NOMO-1 (cell line): ENCODE measurements at regions not wholly inside any gene's neighbourhood (a gene's known extent, or its start where the extent isn't known, plus 50 kb on each side); places are given as distances from the start of the nearest gene placed in this dataset.
A peak's percentile ranks its signal among the peaks of the same experiment; 100 is the strongest.

Experiments used
- DNase-seq, 2 experiments: peaks; one replicate each; lab custom pipeline; 2025; ENCODE audit not compliant: unreplicated experiment in 2 of 2; lab: John Stamatoyannopoulos, UW

DNA sequence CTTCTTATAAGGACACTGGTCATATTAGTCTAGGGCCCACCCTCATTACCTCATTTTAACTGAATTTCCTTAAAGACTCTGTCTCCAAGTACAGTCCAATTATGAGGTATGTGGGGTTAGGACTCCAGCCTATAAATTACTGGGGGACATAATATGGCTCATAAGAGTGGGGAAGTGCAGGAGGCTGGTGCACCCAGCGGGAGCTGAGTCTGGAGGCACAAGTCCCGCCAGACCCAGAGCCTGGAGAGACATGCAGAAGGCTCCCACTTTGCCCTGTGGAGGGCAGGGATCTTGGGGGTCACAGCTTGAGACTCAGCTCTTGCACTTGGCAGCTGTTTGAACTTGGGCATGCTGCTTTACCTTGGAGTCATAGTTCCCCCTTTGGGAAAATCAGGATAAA lies 250.4 kb downstream of the RHOU start:
- DNase-seq = no peak

DNA sequence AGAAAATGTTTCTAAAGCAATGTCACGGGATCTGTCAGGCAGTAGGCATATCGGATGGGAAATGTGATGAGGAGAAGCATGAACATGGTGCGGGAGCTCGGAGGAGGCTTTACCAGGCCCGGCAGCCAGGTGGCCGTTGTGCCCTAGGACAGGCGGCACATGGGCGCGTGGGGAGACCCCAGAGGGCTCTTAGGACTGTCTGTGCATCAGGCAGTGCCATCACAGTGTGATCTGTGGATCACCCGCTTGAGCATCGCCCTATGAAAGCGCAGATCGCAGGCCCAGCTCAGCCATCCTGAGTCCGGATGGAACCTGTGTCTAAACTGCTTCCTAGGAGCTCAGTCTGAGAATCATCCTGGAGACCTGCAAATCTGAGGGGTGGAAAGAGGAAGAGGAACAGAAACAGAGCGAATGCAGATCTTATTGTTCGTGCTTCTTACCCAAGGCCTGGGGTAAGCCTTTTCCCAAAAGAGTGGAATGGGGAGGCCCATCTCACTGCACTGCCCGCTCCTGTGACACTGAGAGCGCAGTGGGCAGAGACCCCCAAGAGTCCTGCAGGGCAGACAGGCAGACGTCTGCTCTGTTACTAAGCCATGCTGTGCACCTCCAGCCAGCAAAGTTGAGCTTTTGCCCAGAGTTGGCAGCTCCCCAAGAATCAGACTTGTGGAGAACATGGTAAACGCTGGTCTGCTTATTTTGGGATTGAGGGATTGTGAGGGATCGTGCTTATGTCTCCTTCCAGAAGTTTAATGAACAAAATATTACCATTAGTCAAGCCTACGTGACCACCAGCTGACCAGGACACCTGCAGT lies 251.0 kb downstream of the RHOU start:
- peak; percentile 63 to 76 for DNase-seq

DNA sequence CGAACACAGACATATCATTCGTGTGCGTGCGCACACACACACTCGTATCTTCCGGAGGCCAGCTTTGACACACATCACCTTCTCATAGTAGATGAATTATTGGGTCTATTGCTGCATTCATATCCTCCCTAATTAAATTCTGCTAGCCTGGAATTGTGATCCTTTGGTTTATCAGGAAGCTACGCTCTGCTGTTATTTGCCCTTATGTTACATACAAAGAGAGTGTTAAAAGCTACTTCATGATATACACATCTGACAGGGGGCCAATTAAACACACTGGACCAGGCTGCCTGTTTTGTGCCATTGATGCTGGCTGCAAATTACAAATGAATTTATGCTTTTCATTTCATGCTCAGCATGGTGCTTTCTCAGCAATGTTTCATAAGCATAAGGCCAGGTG lies 252.0 kb downstream of the RHOU start:
- no peak for DNase-seq

DNA sequence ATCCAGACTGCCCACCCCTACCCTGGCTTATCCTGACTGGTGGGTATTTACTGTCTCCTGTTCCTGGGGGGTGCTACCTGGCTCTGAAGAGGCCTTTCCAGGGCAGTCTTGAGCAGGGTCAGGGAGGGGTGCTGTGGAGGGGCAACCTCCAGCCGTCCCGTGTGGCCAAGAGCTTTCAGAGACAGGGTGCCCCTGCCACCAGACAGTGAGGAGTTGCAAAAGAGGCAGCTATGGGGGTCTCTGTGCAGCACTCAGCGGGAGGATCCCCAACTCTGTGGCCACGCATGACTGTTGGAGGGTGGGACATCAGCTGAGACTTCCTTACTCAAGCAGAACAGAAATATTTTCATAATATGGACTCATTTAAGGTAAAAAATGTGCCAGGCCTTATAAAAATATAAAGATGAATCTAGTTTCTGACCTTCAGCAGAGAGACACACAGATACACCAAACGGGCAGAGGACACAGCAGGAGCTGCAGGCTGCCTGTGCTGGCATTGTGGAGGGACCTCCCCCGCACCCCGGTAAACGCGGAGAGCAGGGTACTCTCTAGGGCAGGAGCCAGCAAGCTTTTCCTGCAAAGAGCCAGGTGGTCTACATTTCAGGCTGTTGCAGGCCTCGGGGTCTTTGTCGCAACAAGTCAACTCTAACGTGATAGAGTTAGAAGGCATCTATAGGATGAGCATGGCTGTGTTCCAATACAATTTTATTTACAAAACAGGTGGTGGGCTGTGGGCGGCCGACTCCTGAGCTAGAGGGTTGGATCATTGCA lies 252.6 kb downstream of the RHOU start:
- no peak for DNase-seq

DNA sequence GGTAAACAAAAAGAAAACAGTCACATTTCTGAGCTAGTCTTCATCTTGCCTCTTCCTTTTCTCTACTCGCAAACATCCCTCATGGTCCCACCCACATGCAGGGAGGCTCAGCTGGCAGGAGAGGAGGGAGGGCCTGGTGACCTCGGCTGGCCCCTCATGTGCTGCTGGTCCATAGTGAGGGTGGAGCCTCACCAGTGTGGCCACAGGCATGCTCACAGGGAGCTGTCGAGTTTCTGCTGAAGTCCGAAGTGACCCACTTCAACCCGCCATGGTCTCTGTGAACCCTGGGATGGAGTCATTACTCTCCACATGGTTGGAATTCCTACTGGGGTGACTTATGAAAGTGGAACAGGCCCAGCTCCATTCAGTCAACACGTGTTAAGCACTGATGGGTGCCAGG lies 253.4 kb downstream of the RHOU start:
- no peak for DNase-seq

DNA sequence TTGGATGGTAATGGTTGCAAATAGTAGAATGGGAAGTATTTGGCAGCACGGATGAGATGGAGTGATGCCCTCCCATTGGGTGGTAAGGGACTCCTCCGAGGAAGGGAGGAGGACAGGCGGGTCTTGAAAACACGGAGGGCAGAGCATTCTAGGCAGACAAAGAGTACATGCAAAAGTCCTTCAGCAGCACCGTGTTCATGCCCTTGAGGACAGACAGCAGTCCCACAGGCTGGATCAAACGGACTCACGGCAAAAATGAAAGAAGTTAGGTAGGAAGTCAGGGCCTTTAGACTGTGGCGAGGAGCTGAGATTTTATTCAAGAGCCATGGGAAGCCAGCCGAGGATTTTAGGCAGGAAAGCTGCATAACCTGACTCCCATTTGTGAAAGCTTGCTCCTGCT lies 253.9 kb downstream of the RHOU start:
- no peak for DNase-seq

DNA sequence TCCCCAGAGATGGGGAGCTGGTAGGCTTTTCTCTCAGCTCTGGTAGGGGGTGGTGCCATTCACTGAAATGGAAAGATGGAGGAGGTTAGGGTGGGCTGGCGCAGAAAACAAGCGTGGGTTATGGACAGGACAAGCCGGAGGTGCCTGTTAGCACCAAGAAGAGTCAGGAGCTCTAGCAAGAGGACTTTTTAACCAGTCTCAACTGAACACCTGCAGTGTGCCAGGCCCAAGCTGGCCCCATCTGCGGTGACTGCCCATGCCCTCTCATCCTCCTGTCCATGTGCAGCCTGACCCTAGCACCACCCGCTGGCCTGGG lies 254.4 kb downstream of the RHOU start:
- no peak for DNase-seq

DNA sequence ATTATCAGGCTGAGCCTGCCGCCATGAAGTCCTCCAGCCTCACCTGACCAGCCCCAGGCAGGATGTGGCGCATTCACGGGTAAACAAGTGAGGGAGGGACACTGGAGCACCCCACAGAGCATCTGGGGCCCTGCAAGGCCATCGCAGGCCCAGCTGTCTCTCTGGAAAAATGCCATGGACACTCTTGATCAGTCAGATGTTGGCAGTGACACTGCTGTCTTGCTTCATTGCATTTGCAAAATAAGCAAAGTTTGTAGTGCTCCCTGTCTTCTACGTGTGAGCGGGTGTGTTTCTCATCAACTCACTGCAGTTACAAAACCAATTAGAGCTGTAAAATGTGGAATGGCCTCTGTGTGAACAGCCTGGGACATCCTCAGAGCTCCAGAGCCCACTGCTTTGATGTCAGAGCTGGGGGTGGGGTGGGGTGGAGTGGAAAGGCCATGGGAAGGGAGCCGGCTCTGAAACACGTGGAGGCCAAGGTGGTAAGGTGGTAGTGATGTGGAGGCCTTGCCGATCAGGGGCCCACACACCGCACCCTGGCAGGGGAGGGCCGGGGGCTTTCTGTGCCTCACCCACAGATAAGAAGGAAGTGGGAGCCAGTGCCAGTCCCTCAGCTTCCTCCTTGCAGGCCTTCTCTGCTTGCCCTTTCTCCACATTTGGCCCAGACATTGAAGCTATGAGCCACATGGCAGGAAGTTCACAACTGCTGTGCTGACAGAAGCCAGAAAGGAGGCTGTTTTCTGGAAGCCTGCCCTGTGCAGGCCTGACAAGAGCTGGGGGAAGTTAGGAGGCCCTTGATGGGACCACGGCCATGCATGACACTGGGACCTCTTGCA lies 254.9 kb downstream of the RHOU start:
- DNase-seq = peak; percentile 71 to 82

DNA sequence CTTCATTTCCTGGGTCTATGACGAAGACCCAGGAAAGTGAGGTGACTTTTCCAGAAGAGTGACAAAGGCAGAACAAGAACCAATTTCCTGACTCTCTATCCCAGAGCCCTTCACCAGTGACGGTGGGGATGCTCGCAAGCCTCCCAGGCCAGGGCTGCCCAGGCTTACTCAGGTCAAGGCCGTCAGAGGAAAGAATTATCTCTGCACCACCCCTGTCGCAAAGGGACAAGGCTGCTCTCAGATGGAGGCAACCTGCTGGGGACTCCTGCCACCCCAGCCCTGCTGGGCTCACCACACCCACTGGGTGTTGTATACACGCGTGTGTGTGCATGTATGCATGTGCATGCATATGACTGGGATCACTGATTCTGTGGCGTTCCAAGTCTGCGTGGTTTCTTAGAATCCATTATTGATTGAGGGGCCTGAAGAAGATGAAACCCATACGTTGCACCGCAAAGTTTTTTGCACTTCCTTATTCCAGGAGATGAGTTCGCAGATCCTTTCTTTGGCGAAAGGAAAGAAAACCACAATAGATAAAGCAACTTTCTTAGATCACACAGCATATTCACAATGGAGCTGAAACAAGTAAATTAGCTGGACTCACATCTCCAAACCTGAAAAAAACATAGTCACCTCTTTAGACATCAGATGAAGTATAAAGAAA lies 255.8 kb downstream of the RHOU start:
- peak; percentile 73 to 85 for DNase-seq

DNA sequence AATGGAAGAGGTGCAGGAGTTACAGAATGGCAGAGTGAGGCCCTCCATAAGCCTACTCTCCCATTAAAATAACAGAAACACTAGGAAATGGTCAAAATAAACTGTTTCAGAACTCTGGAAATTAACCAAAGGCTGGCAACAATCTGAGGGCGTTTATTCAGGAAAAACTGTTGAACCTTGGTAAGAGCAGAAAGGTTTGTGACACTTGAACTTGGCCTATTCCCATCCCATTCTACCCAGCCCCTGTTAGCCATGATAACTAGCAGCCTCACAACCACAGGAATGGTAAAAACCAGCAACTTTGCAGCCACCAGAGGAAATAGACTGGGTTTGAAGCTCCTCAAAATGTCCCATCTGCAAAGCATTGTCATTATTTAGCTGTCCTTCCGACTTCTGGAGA lies 256.8 kb downstream of the RHOU start:
- DNase-seq = no peak

DNA sequence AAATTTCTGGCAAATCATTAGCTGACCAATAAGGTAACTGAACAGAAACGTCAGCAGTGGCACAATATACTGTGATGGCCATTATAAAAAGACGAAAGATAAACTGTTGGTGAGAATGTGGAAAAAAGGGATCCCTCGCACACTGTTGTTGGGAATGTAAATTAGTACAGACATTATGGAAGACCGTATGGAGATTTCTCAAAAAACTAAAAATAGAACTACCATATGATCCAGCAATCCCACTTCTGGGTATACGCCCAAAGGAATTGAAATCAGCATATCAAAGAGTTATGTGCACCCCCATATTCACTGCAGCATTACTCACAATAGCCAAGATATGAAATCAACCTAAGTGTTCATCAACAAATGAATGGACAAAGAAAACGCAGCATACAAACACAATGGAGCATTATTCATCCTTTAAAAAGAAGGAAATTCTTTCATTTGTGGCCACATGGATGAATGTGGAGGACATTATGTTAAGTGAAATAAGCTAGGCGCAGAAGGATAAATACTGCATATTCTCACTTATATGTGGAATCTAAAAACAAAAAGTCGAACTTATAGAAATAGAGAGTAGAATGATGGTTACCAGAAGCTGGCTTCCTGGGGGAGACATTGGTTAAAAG lies 257.7 kb downstream of the RHOU start:
- DNase-seq = no peak

DNA sequence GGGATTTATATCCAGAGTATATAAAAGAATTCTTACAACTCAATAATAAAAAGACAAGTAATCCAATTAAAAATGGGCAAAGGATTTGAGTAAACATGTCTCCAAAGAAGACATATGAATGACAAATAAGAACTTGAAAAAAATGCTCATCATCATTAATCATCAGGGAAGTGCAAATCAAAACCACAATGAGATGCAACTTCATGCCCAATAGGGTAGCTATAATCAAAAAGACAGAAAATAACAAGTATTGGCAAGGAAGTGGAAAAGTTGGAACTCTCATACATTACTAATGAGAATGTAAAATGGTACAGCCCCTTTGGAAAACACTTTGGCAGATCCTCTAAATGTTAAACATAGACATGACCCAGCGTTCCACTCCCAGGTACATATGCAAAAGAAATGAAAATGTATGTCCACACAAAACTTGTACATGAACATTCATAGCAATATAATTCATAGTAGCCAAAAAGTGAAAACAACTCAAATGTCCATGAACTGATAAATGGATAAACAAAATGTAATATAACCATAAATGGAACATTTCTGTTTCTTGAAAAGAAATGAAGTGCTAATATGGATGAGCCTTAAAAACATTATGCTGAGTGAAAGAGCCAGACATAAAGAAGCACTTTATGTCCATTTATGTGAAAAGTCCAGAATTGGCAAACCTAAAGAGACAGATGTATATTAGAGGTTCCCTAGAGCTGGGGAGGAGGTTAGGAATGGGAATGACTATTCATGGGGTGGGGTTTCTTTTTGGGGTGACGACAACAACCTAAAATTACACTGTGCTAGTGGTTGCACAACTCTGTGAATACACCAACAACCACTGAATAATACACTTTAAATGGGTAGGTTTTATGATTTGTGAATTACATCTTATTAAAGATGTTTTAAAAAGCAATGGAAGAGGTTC lies 259.7 kb downstream of the RHOU start:
- no peak for DNase-seq

DNA sequence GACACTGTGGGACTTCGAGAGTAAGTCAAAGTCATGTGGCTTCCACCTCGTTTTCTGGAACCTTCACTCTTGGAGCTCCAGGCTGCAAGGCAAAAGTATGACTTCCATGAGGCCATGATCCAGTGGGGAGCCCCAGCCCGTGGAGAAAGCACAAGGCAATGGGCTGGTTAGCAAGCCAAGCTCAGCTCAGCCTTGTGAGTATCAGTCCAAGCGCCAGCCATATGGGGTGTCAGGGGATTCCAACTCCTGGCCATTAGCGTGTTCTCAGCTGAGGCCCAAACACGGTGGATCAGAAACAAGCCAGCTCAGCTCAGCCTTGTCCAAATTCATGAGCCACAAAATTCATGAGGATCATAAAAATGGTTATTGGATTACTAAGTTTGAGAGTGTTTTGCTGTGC lies 261.0 kb downstream of the RHOU start:
- DNase-seq = no peak

DNA sequence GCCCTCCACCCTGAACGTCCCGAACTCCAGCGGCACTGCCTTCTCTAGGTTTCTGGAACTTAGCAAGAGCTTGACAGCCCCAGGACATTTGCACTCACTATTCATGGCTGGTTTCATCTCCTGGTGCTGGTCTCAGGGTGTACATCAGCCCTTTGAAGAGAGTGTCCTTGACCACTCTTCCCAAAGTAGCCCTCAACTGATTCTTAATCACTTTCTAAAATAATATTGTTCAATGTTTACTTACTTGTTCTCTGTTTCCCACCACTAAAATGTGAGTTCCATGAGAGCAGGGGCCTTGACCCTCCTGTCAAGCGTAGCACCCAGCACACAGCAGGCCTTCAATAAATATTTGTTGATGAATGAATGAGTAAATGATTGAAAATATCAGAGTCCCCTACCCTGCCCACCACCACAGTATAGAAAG lies 262.5 kb downstream of the RHOU start:
- DNase-seq = no peak

DNA sequence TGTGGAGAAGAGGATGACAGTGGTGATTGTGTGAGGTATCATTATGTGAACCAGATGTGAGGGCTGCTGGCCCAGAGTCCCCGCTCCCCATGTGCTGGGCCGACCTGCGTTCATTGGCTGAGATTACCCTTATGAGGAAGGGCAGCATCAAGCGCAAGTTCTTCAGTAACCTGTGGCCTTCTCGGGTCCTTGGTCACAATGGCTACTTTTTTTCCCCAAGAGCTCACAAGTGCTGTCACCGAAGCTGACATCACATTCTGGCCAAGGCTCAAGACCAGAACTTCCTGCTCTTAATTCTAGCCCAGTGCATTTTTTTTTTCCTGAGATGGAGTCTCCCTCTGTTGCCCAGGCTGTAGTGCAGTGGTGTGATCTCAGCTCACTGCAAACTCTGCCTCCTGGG lies 262.9 kb downstream of the RHOU start:
- DNase-seq = no peak

DNA sequence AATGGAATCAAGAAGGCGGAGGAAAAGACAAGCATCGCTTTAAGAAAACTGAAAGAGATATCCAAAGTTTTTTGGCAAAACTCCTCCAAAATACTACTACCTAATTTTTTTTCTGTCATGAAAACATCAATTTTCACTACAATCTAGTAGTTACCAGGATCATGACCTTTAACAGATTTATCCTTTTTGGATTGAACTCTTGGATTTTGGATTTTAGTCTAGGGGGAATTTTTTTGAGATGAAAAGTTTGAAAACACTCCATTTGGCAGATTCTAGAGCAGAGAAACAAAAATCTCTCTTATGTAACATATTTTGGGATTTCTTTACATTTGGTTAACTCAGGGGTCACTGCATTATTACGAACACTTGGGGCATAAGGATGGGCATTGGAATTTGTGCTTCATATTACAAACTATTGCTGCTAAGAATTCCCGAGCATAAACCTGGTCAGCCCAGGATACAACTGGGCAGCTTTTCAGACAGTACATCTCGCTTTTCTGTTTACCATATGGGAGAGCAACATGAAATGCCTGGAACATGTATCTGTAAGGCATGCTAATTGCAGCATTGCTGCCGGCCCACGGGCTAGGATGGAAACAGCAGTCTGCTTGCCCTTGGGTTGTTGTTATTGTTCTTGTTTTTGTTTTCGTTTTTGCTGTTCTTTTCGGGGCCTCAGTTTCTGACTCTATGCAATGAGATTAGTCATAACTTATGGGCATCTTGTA lies 264.3 kb downstream of the RHOU start:
- no peak for DNase-seq

DNA sequence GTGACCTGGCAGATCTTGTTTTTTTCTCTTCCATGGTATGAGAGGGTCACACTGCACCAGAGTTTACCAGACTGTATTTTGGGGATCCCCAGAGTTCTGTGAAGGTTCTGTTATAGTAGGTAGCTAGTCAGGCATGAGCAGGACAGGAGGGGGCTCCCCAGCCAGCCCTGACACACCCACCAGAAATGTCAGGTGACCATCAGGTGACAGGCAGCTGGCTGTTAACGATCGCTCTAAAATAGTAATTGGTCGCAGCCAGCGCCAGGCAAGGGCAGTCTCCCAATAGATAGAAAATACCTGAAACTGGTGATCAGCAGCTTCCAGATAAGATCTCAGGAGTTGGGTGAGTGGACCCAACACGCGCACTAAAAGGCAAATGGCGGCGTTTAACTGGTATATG lies 264.9 kb downstream of the RHOU start:
- DNase-seq = no peak

DNA sequence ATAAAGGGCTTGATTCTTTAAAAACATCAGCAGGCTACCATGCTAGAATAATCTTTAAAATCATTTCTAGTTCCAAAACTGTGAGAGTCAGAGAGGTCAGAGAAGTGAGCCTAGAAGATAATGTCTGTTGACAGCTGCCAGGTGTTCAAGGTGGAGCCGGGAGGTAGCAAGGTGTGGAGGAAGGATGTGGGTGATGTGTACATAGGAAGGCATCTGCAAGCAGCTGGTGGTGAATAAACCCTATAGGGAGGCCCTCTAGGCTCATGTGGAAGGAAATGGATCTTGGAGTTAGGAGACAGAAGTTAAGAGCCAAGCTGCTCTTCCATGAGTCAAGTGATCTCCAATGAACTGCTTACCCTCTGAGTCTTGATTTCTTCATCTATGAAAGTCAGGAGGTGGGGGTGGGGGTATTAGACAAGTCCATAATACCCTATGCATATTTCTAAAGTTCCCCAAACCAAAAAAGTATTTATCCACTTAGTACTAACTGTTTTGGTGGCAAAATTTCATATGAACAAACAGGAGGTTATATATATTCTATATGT lies 266.3 kb downstream of the RHOU start:
- DNase-seq = no peak

DNA sequence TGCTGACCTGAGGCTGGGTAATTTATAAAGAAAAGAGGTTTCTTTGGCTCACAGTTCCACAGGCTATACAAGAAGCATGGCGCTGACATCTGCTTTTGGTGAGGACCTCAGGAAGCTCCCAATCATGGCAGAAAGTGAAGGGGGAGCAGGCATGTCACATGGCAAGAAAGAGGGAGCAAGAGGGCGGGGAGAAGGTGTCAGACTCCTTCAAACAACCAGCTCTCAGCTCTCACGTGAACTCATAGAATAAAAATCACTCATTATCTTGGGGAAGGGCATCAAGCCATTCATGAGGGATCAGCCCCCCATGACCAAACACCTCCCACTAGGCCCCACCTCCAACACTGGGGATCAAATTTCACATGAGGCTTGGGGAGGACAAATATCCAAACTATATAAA lies 266.8 kb downstream of the RHOU start:
- no peak for DNase-seq
